ENCODE measurements at regions not wholly inside any gene's neighbourhood (a gene's known extent, or its start where the extent isn't known, plus 50 kb on each side); places are given as distances from the start of the nearest gene placed in this dataset.

- H3K4me3 ChIP-seq: no peak overlapping the region
- no peaks in the 10 kb centered on the region for H3K36me3 ChIP-seq
- no peaks in the 10 kb centered on the region for H3K4me1 ChIP-seq
- no peaks in the 10 kb centered on the region for H3K9me3 ChIP-seq
- in situ Hi-C loops (cut with MboI; ENCODE audit: low pct_ligation_motif_present in 1 of 4, low pct_unique_long_range_greater_than_20kb in 1 of 4, low sequenced_read_pairs in 3 of 4) (no loop called here), intact Hi-C loops (cut with DNase I; ENCODE audit: low total_unique reads) (no loop called here)
- DNase-seq: no peak
- H3K27me3 ChIP-seq: no peaks in the 10 kb centered on the region
- TF ChIP-seq EP300 (IDR thresholded peaks at IDR 0.05; ENCODE audit: low read depth) (no peak), POLR2AphosphoS5 (IDR thresholded peaks at IDR 0.05) (no peak), POLR2A (IDR thresholded peaks at IDR 0.05) (no peak), CTCF (IDR thresholded peaks at IDR 0.05) (no peak)
- no peak overlapping the region for H3K27ac ChIP-seq
Measured at GRCh38 chr2:77813599-77813998, 291.4 kb upstream of the LRRTM4 start.

GRCh38 chr2:77816618-77817017, 294.4 kb upstream of the LRRTM4 start:
- no peak overlapping the region for H3K4me3 ChIP-seq
- DNase-seq: no peak
- no peaks in the 10 kb centered on the region for H3K4me1 ChIP-seq
- no peak overlapping the region for H3K27ac ChIP-seq
- in situ Hi-C loops (cut with MboI; ENCODE audit: low pct_ligation_motif_present in 1 of 4, low pct_unique_long_range_greater_than_20kb in 1 of 4, low sequenced_read_pairs in 3 of 4) (no loop called here), intact Hi-C loops (cut with DNase I; ENCODE audit: low total_unique reads) (no loop called here)
- H3K36me3 ChIP-seq: no peaks in the 10 kb centered on the region
- H3K27me3 ChIP-seq: no peaks in the 10 kb centered on the region
- TF ChIP-seq POLR2A (IDR thresholded peaks at IDR 0.05) (no peak), POLR2AphosphoS5 (IDR thresholded peaks at IDR 0.05) (no peak), EP300 (IDR thresholded peaks at IDR 0.05; ENCODE audit: low read depth) (no peak), CTCF (IDR thresholded peaks at IDR 0.05) (no peak)
- no peaks in the 10 kb centered on the region for H3K9me3 ChIP-seq
- 0 to 42% methylated on average over 1 of the region's 1 CpG for WGBS, 2 donors (ENCODE audit: low coverage in 1 of 2)

GRCh38 chr2:77818186-77818585, 296.0 kb upstream of the LRRTM4 start:
- in situ Hi-C loops (cut with MboI; ENCODE audit: low pct_ligation_motif_present in 1 of 4, low pct_unique_long_range_greater_than_20kb in 1 of 4, low sequenced_read_pairs in 3 of 4) (no loop called here), intact Hi-C loops (cut with DNase I; ENCODE audit: low total_unique reads) (no loop called here)
- no peaks in the 10 kb centered on the region for H3K36me3 ChIP-seq
- H3K4me1 ChIP-seq: no peaks in the 10 kb centered on the region
- TF ChIP-seq CTCF (IDR thresholded peaks at IDR 0.05): no peak
- no peak for TF ChIP-seq POLR2A (IDR thresholded peaks at IDR 0.05)
- no peak for TF ChIP-seq EP300 (IDR thresholded peaks at IDR 0.05; ENCODE audit: low read depth)
- no peak for TF ChIP-seq POLR2AphosphoS5 (IDR thresholded peaks at IDR 0.05)
- DNase-seq: no peak
- no peak overlapping the region for H3K4me3 ChIP-seq
- H3K9me3 ChIP-seq: no peaks in the 10 kb centered on the region
- H3K27me3 ChIP-seq: no peaks in the 10 kb centered on the region
- H3K27ac ChIP-seq: no peak overlapping the region

GRCh38 chr2:77823028-77823427, 300.9 kb upstream of the LRRTM4 start:
- intact Hi-C loops (cut with DNase I; ENCODE audit: low total_unique reads): no loop called here
- Histone ChIP-seq H3K36me3 (no peaks in the 10 kb centered on the region), H3K4me1 (no peaks in the 10 kb centered on the region), H3K4me3 (no peak overlapping the region), H3K27me3 (no peaks in the 10 kb centered on the region), H3K27ac (no peak overlapping the region), H3K9me3 (no peaks in the 10 kb centered on the region)
- in situ Hi-C loops (cut with MboI; ENCODE audit: low pct_ligation_motif_present in 1 of 4, low pct_unique_long_range_greater_than_20kb in 1 of 4, low sequenced_read_pairs in 3 of 4): no loop called here
- WGBS, 2 donors (ENCODE audit: low coverage in 1 of 2): 54 to 63% methylated on average over 2 of the region's 2 CpGs
- no peak for DNase-seq
- no peak for TF ChIP-seq EP300 (IDR thresholded peaks at IDR 0.05; ENCODE audit: low read depth)

- no peak for DNase-seq
- Histone ChIP-seq H3K9me3 (peaks cover 0 to 12% of the 10 kb centered on the region in 2 donors), H3K27me3 (no peaks in the 10 kb centered on the region), H3K27ac (no peak overlapping the region), H3K36me3 (no peaks in the 10 kb centered on the region), H3K4me1 (no peaks in the 10 kb centered on the region), H3K4me3 (no peak overlapping the region)
- TF ChIP-seq POLR2A (IDR thresholded peaks at IDR 0.05): no peak
- TF ChIP-seq POLR2AphosphoS5 (IDR thresholded peaks at IDR 0.05): no peak
- no peak for TF ChIP-seq EP300 (IDR thresholded peaks at IDR 0.05; ENCODE audit: low read depth)
- TF ChIP-seq CTCF (IDR thresholded peaks at IDR 0.05): no peak
- intact Hi-C loops (cut with DNase I; ENCODE audit: low total_unique reads): no loop called here
- in situ Hi-C loops (cut with MboI; ENCODE audit: low pct_ligation_motif_present in 1 of 4, low pct_unique_long_range_greater_than_20kb in 1 of 4, low sequenced_read_pairs in 3 of 4): no loop called here
- 71% methylated on average over 2 of the region's 2 CpGs; no CpG with 5 or more reads in 1 of the 2 donors for WGBS, 2 donors (ENCODE audit: low coverage in 1 of 2)
Measured at GRCh38 chr2:77831060-77831459, 308.9 kb upstream of the LRRTM4 start.

All from transverse colon (tissue), 4 donors.